ENCODE measurements at regions not wholly inside any gene's neighbourhood (a gene's known extent, or its start where the extent isn't known, plus 50 kb on each side); places are given as distances from the start of the nearest gene placed in this dataset.

GRCh38 chr5:119876522-119876921 is 247.2 kb downstream of the FAM170A start:
- Histone ChIP-seq H3K27ac (ENCODE audit: control insufficient read depth, insufficient read depth, low read length) (no peak overlapping the region), H3K36me3 (ENCODE audit: control insufficient read depth in 2 of 2, extremely low read depth in 1 of 2, insufficient read depth in 2 of 2, low read length in 2 of 2) (no peaks in the 10 kb centered on the region), H3K9ac (ENCODE audit: control insufficient read depth, extremely low read depth, insufficient read depth, low read length) (no peak overlapping the region), H3K79me2 (ENCODE audit: control insufficient read depth, insufficient read depth, low read length) (no peaks in the 10 kb centered on the region), H3K4me1 (ENCODE audit: control insufficient read depth, extremely low read depth, insufficient read depth, low read length) (no peaks in the 10 kb centered on the region), H3K9me3 (ENCODE audit: control insufficient read depth, low read depth, low read length) (no peaks in the 10 kb centered on the region), H3K4me2 (ENCODE audit: control insufficient read depth, extremely low read depth, insufficient read depth, low read depth, low read length) (no peak overlapping the region), H2AFZ (ENCODE audit: control insufficient read depth, low read length) (no peak overlapping the region), H3K4me3 (ENCODE audit: control insufficient read depth in 2 of 3, extremely low read depth in 1 of 3, insufficient read depth in 2 of 3, low read depth in 1 of 3, low read length in 3 of 3) (no peak overlapping the region), H3K27me3 (ENCODE audit: control insufficient read depth, extremely low read depth, insufficient read depth, low read length) (no peaks in the 10 kb centered on the region), H4K20me1 (ENCODE audit: control insufficient read depth, extremely low read depth, insufficient read depth, low read length) (no peaks in the 10 kb centered on the region), H3K9me1 (ENCODE audit: control insufficient read depth, extremely low read depth, insufficient read depth, low read length) (no peaks in the 10 kb centered on the region)
- dilution Hi-C loops (cut with MboI; ENCODE audit: extremely low pct_ligation_motif_present, low sequenced_read_pairs): no loop called here
- FAIRE-seq (no peak), DNase-seq (ENCODE audit: low read depth, low spot score) (no peak)
- TF ChIP-seq CTCF (optimal IDR thresholded peaks at IDR 0.05 in 1 of 3, IDR thresholded peaks at IDR 0.05 in 1 of 3, conservative IDR thresholded peaks at IDR 0.05 in 1 of 3; ENCODE audit: extremely low read depth in 1 of 3, insufficient read depth in 2 of 3, low read length in 3 of 3) (no peak), EZH2 (IDR thresholded peaks at IDR 0.05; ENCODE audit: low read length) (no peak)

DNA sequence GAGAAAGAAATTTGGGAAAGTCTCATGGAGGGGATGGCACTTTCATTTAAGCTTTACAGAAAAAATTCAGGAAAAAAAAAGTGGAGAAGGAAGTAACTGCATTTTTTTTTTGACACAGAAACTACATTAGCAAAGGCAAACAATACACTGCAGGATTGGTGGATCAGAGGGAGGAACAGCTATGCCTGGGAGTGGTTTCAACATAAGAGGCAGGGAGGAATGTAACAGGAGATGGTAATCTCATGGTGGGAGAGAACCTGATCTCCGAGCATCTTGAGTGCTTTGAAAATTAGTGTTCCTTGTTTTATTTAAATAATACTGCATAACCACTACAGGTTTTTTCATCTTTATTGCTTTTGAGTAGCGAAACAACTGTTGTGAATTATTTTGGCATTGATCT is 249.4 kb downstream of the FAM170A start:
- H3K27me3 ChIP-seq (ENCODE audit: control insufficient read depth, extremely low read depth, insufficient read depth, low read length): no peaks in the 10 kb centered on the region
- no peaks in the 10 kb centered on the region for H3K79me2 ChIP-seq (ENCODE audit: control insufficient read depth, insufficient read depth, low read length)
- TF ChIP-seq CTCF (optimal IDR thresholded peaks at IDR 0.05 in 1 of 3, IDR thresholded peaks at IDR 0.05 in 1 of 3, conservative IDR thresholded peaks at IDR 0.05 in 1 of 3; ENCODE audit: extremely low read depth in 1 of 3, insufficient read depth in 2 of 3, low read length in 3 of 3) (no peak), EZH2 (IDR thresholded peaks at IDR 0.05; ENCODE audit: low read length) (no peak)
- no peak overlapping the region for H3K27ac ChIP-seq (ENCODE audit: control insufficient read depth, insufficient read depth, low read length)
- H3K4me1 ChIP-seq (ENCODE audit: control insufficient read depth, extremely low read depth, insufficient read depth, low read length): no peaks in the 10 kb centered on the region
- no peak overlapping the region for H2AFZ ChIP-seq (ENCODE audit: control insufficient read depth, low read length)
- H3K4me3 ChIP-seq (ENCODE audit: control insufficient read depth in 2 of 3, extremely low read depth in 1 of 3, insufficient read depth in 2 of 3, low read depth in 1 of 3, low read length in 3 of 3): no peak overlapping the region
- H3K9me1 ChIP-seq (ENCODE audit: control insufficient read depth, extremely low read depth, insufficient read depth, low read length): no peaks in the 10 kb centered on the region
- dilution Hi-C loops (cut with MboI; ENCODE audit: extremely low pct_ligation_motif_present, low sequenced_read_pairs): no loop called here
- no peaks in the 10 kb centered on the region for H3K36me3 ChIP-seq (ENCODE audit: control insufficient read depth in 2 of 2, extremely low read depth in 1 of 2, insufficient read depth in 2 of 2, low read length in 2 of 2)
- H3K4me2 ChIP-seq (ENCODE audit: control insufficient read depth, extremely low read depth, insufficient read depth, low read depth, low read length): no peak overlapping the region
- H4K20me1 ChIP-seq (ENCODE audit: control insufficient read depth, extremely low read depth, insufficient read depth, low read length): no peaks in the 10 kb centered on the region
- no peak overlapping the region for H3K9ac ChIP-seq (ENCODE audit: control insufficient read depth, extremely low read depth, insufficient read depth, low read length)
- DNase-seq (ENCODE audit: low read depth, low spot score) (no peak), FAIRE-seq (no peak)
- no peaks in the 10 kb centered on the region for H3K9me3 ChIP-seq (ENCODE audit: control insufficient read depth, low read depth, low read length)
